ENCODE measurements at regions not wholly inside any gene's neighbourhood (a gene's known extent, or its start where the extent isn't known, plus 50 kb on each side); places are given as distances from the start of the nearest gene placed in this dataset.
"Not testable (repeated sequence)": the region's sequence is repeated elsewhere in the genome, so short reads cannot be mapped to it uniquely, and the experiment has no call there.

- DNase-seq (ENCODE audit: low spot score) = no peak
Observed at GRCh38 chr13:33550885-33551284, 265.3 kb upstream of the STARD13 start.

- DNase-seq (ENCODE audit: low spot score) = no peak
Observed at GRCh38 chr13:33554919-33555791, 262.8 kb upstream of the RFC3 start.

GRCh38 chr13:33556828-33557227 is 261.1 kb upstream of the RFC3 start:
- DNase-seq (ENCODE audit: low spot score) = no peak

GRCh38 chr13:33560726-33561125 is 257.2 kb upstream of the RFC3 start:
- no peak for DNase-seq (ENCODE audit: low spot score)

- no peak for DNase-seq (ENCODE audit: low spot score)
Observed at GRCh38 chr13:33561627-33562026, 256.3 kb upstream of the RFC3 start.

GRCh38 chr13:33571618-33572017 is 246.3 kb upstream of the RFC3 start:
- no peak for DNase-seq (ENCODE audit: low spot score)

- DNase-seq (ENCODE audit: low spot score) = not testable (repeated sequence)
Observed at GRCh38 chr13:33572322-33572721, 245.6 kb upstream of the RFC3 start.

GRCh38 chr13:33575378-33575777 is 242.6 kb upstream of the RFC3 start:
- no peak for DNase-seq (ENCODE audit: low spot score)

- no peak for DNase-seq (ENCODE audit: low spot score)
Observed at GRCh38 chr13:33577007-33577406, 240.9 kb upstream of the RFC3 start.

GRCh38 chr13:33578786-33579185 is 239.2 kb upstream of the RFC3 start:
- no peak for DNase-seq (ENCODE audit: low spot score)

- DNase-seq (ENCODE audit: low spot score) = no peak
Observed at GRCh38 chr13:33582121-33582520, 235.8 kb upstream of the RFC3 start.

- DNase-seq (ENCODE audit: low spot score) = no peak
Observed at GRCh38 chr13:33583398-33583797, 234.6 kb upstream of the RFC3 start.

GRCh38 chr13:33590936-33591335 is 227.0 kb upstream of the RFC3 start:
- no peak for DNase-seq (ENCODE audit: low spot score)

GRCh38 chr13:33606692-33607091 is 211.3 kb upstream of the RFC3 start:
- no peak for DNase-seq (ENCODE audit: low spot score)

- no peak for DNase-seq (ENCODE audit: low spot score)
Observed at GRCh38 chr13:33610438-33611120, 207.4 kb upstream of the RFC3 start.

- peak; percentile 55 for DNase-seq (ENCODE audit: low spot score)
Observed at GRCh38 chr13:33611121-33611805, 206.7 kb upstream of the RFC3 start.

GRCh38 chr13:33612641-33613638 is 205.0 kb upstream of the RFC3 start:
- DNase-seq (ENCODE audit: low spot score) = no peak

- DNase-seq (ENCODE audit: low spot score) = no peak
Observed at GRCh38 chr13:33615436-33615835, 202.5 kb upstream of the RFC3 start.

- DNase-seq (ENCODE audit: low spot score) = no peak
Observed at GRCh38 chr13:33616130-33616529, 201.8 kb upstream of the RFC3 start.

- DNase-seq (ENCODE audit: low spot score) = no peak
Observed at GRCh38 chr13:33617055-33617454, 200.9 kb upstream of the RFC3 start.

GRCh38 chr13:33624253-33624652 is 193.7 kb upstream of the RFC3 start:
- no peak for DNase-seq (ENCODE audit: low spot score)

Measured in ureter (tissue), 1 donor.